SK-N-SH (cell line): ENCODE measurements at regions not wholly inside any gene's neighbourhood (a gene's known extent, or its start where the extent isn't known, plus 50 kb on each side); places are given as distances from the start of the nearest gene placed in this dataset.

Experiments
- CTCF ChIA-PET: fragments of 300-600, 350-600 bp; formaldehyde crosslinking; extraction: SDS; loops from one replicate; lab custom pipeline; 2021; lab: Yijun Ruan, JAX
- POLR2A ChIA-PET: fragments of 350-600 bp; sonication (Branson Sonifier 250); formaldehyde crosslinking; extraction: SDS; loops from one replicate; lab custom pipeline; 2020; ENCODE audit warnings: antibody characterized with exemption, inconsistent platforms; lab: Yijun Ruan, JAX
- DNase-seq: peaks from one replicate; pipeline ENCODE4 v3.0.0; 2012
- H2AFZ ChIP-seq: fragments of 200-600 bp; sonication (generic); 2 replicates; pipeline ENCODE4 v1.8.1; 2016; ENCODE audit warnings: antibody characterized with exemption, mild to moderate bottlenecking, low read depth
- H3F3A ChIP-seq: fragments of 200-600 bp; sonication (generic); replicated peaks from 2 replicates; pipeline ENCODE3; 2016; ENCODE audit warnings: antibody characterized with exemption, mild to moderate bottlenecking; ENCODE audit not compliant: insufficient read depth
- H3K27ac ChIP-seq, 2 experiments: fragments of 200-500 bp in 1 of 2; fragments of 200-600 bp in 1 of 2; sonication (Bioruptor generic) in 1 of 2; sonication (generic), shearing (Covaris generic) in 1 of 2; 2 replicates each; pipeline versions ENCODE4 v1.5.1 to v1.6.1; 2014 to 2016; ENCODE audit warnings: low read depth in 2 of 2, inconsistent platforms in 1 of 2, low read length in 1 of 2, mild to moderate bottlenecking in 1 of 2, mixed read lengths in 1 of 2
- H3K27me3 ChIP-seq: fragments of 200-600 bp; sonication (generic), shearing (Covaris generic); 2 replicates; pipeline ENCODE4 v1.6.1; 2016; ENCODE audit warnings: mixed run types; ENCODE audit not compliant: insufficient read depth
- H3K36me3 ChIP-seq, 2 experiments: fragments of 200-500 bp in 1 of 2; fragments of 200-600 bp in 1 of 2; sonication (Bioruptor generic) in 1 of 2; sonication (generic) in 1 of 2; replicated peaks in 1 of 2; 2 replicates each; pipeline versions ENCODE3 to v1.5.1; 2014 to 2016; ENCODE audit warnings: low read length in 1 of 2, mild to moderate bottlenecking in 1 of 2; ENCODE audit not compliant: insufficient read depth in 2 of 2, control insufficient read depth in 1 of 2
- H3K4me1 ChIP-seq, 2 experiments: fragments of 200-500 bp in 1 of 2; fragments of 200-600 bp in 1 of 2; sonication (Bioruptor generic) in 1 of 2; sonication (generic), shearing (Covaris generic) in 1 of 2; 2 replicates each; pipeline versions ENCODE4 v1.5.1 to v1.6.1; 2014 to 2016; ENCODE audit warnings: low read depth in 1 of 2, low read length in 1 of 2, mixed run types in 1 of 2; ENCODE audit not compliant: insufficient read depth in 2 of 2, control insufficient read depth in 1 of 2
- H3K4me2 ChIP-seq: fragments of 200-600 bp; sonication (generic), shearing (Covaris generic); 2 replicates; pipeline ENCODE4 v1.6.1; 2017; ENCODE audit warnings: mixed run types
- H3K4me3 ChIP-seq, 2 experiments: fragments of 200-500 bp in 1 of 2; fragments of 200-600 bp in 1 of 2; sonication (Bioruptor generic) in 1 of 2; sonication (generic), shearing (Covaris generic) in 1 of 2; 2 replicates each; pipeline versions ENCODE4 v1.5.1 to v1.8.1; 2014 to 2016; ENCODE audit warnings: low read depth in 2 of 2, inconsistent platforms in 1 of 2, low read length in 1 of 2, mild to moderate bottlenecking in 1 of 2, mixed read lengths in 1 of 2, moderate library complexity in 1 of 2
- H3K79me2 ChIP-seq: fragments of 200-600 bp; sonication (generic); 2 replicates; pipeline ENCODE4 v1.8.1; 2017; ENCODE audit warnings: mild to moderate bottlenecking; ENCODE audit not compliant: insufficient read depth
- H3K9ac ChIP-seq: fragments of 200-600 bp; sonication (generic); 2 replicates; pipeline ENCODE4 v1.6.1; 2017; ENCODE audit warnings: mixed run types
- H3K9me2 ChIP-seq: fragments of 200-600 bp; sonication (generic); 2 replicates; pipeline ENCODE4 v1.6.1; 2017; ENCODE audit warnings: mixed run types
- H3K9me3 ChIP-seq: fragments of 200-600 bp; sonication (generic); 2 replicates; pipeline ENCODE4 v1.6.1; 2017; ENCODE audit warnings: mixed run types, mild to moderate bottlenecking, moderate library complexity
- H4K20me1 ChIP-seq: fragments of 200-600 bp; sonication (generic); 2 replicates; pipeline ENCODE4 v1.6.1; 2017; ENCODE audit warnings: mild to moderate bottlenecking, mixed run types; ENCODE audit not compliant: insufficient read depth
- ELF1 ChIP-seq: IDR thresholded peaks from 2 replicates; pipeline ENCODE4 v1.4.0; 2012
- FOXM1 ChIP-seq: IDR thresholded peaks from 2 replicates; pipeline ENCODE4 v1.4.0; 2012; ENCODE audit warnings: low read depth, mild to moderate bottlenecking
- GABPA ChIP-seq: IDR thresholded peaks from 2 replicates; pipeline ENCODE4 v1.4.0; 2012; ENCODE audit warnings: low read depth, mild to moderate bottlenecking
- GATA2 ChIP-seq: sonication (generic); formaldehyde crosslinking; IDR thresholded peaks from 2 replicates; pipeline ENCODE4 v1.5.0; 2020; ENCODE audit warnings: mild to moderate bottlenecking, missing genetic modification reagents
- IRF3 ChIP-seq: fragments of 150-350 bp; IDR thresholded peaks from 2 replicates; pipeline ENCODE4 v1.6.1; 2016; ENCODE audit warnings: mild to moderate bottlenecking, low read depth, low read length
- JUND ChIP-seq: IDR thresholded peaks from 2 replicates; pipeline ENCODE4 v1.4.0; 2012
- MAX ChIP-seq: IDR thresholded peaks from 2 replicates; pipeline ENCODE4 v1.4.0; 2012; ENCODE audit warnings: low read depth
- MEF2A ChIP-seq: IDR thresholded peaks from 2 replicates; pipeline ENCODE4 v1.4.0; 2012; ENCODE audit warnings: low read depth, borderline replicate concordance
- NFIC ChIP-seq: IDR thresholded peaks from 2 replicates; pipeline ENCODE4 v1.4.0; 2012; ENCODE audit warnings: borderline replicate concordance
- POLR2AphosphoS5 ChIP-seq: IDR thresholded peaks from 2 replicates; pipeline ENCODE4 v1.6.1; 2012; ENCODE audit warnings: low read depth, low read length
- RAD21 ChIP-seq: IDR thresholded peaks from 2 replicates; pipeline ENCODE4 v1.6.1; 2012; ENCODE audit warnings: mild to moderate bottlenecking, low read length
- RCOR1 ChIP-seq: fragments of 150-350 bp; IDR thresholded peaks from 2 replicates; pipeline ENCODE4 v1.6.1; 2017; ENCODE audit warnings: antibody characterized with exemption, low read length
- RXRA ChIP-seq: IDR thresholded peaks from 2 replicates; pipeline ENCODE4 v1.4.0; 2012; ENCODE audit warnings: low read depth, mild to moderate bottlenecking, borderline replicate concordance
- SIN3A ChIP-seq: IDR thresholded peaks from 2 replicates; pipeline ENCODE4 v1.6.1; 2012; ENCODE audit warnings: low read depth, mild to moderate bottlenecking, low read length, moderate library complexity, borderline replicate concordance
- SMC3 ChIP-seq: IDR thresholded peaks from 2 replicates; pipeline ENCODE4 v1.6.1; 2012; ENCODE audit warnings: low read depth, low read length, improper control_type of control experiment
- TEAD4 ChIP-seq: IDR thresholded peaks from 2 replicates; pipeline ENCODE4 v1.4.0; 2012; ENCODE audit warnings: mild to moderate bottlenecking, borderline replicate concordance; ENCODE audit not compliant: insufficient read depth
- WGBS: methylation state at CpG from one replicate; pipeline ENCODE4 v1.1.6; 2017; ENCODE audit warnings: low lambda C conversion rate; 5-methylcytosine and 5-hydroxymethylcytosine counted together

- 63% methylated on average over 4 of the region's 4 CpGs for WGBS
Measured at GRCh38 chr10:7026818-7027217, 384.0 kb downstream of the SFMBT2 start.

GRCh38 chr10:7025296-7025695 lies 385.5 kb downstream of the SFMBT2 start:
- H3K4me1 ChIP-seq: no peaks in the 10 kb centered on the region; a peak in 1 of 4 replicates
- DNase-seq: no peak
- no peak overlapping the region for H3K4me2 ChIP-seq
- no peak for TF ChIP-seq SMC3
- no peaks in the 10 kb centered on the region for H3K36me3 ChIP-seq
- H4K20me1 ChIP-seq: no peaks in the 10 kb centered on the region
- H3K79me2 ChIP-seq: no peaks in the 10 kb centered on the region
- no peaks in the 10 kb centered on the region for H3K9me3 ChIP-seq
- H2AFZ ChIP-seq: no peak overlapping the region
- no peak overlapping the region for H3K27ac ChIP-seq
- no peak overlapping the region for H3K9ac ChIP-seq
- ChIA-PET POLR2A (no interaction called here), CTCF (no interaction called here)
- no peaks in the 10 kb centered on the region for H3K9me2 ChIP-seq
- peaks cover 8% of the 10 kb centered on the region for H3F3A ChIP-seq
- WGBS: 80% methylated on average over 2 of the region's 2 CpGs
- no peaks in the 10 kb centered on the region for H3K27me3 ChIP-seq
- no peak overlapping the region for H3K4me3 ChIP-seq

More at GRCh38 chr10:7026818-7027217, 384.0 kb downstream of the SFMBT2 start:
- Histone ChIP-seq H3K4me1 (no peaks in the 10 kb centered on the region; a peak in 1 of 4 replicates), H3K4me3 (no peak overlapping the region), H4K20me1 (no peaks in the 10 kb centered on the region), H3F3A (peaks cover 8% of the 10 kb centered on the region), H3K79me2 (no peaks in the 10 kb centered on the region), H3K27me3 (no peaks in the 10 kb centered on the region), H3K9ac (no peak overlapping the region), H3K9me3 (no peaks in the 10 kb centered on the region), H3K27ac (no peak overlapping the region), H2AFZ (no peak overlapping the region), H3K4me2 (no peak overlapping the region), H3K36me3 (no peaks in the 10 kb centered on the region), H3K9me2 (no peaks in the 10 kb centered on the region)
- no peak for DNase-seq
- no peak for TF ChIP-seq POLR2AphosphoS5
- TF ChIP-seq NFIC: no peak
- TF ChIP-seq RCOR1: no peak
- TF ChIP-seq GATA2: no peak
- no peak for TF ChIP-seq RXRA
- no peak for TF ChIP-seq TEAD4
- no peak for TF ChIP-seq IRF3
- no peak for TF ChIP-seq GABPA
- no peak for TF ChIP-seq SMC3
- TF ChIP-seq MAX: no peak
- no peak for TF ChIP-seq ELF1
- TF ChIP-seq MEF2A: no peak
- TF ChIP-seq RAD21: no peak
- TF ChIP-seq SIN3A: no peak
- no peak for TF ChIP-seq JUND
- TF ChIP-seq FOXM1: no peak
- ChIA-PET POLR2A (no interaction called here), CTCF (interaction anchor here (0.6 to 1.3 kb wide), 2 partner anchors 20 to 51 kb away, joined by 3 read pairs; no protein-coding TSS in a partner anchor)
